T1000 (cell line): ENCODE measurements at regions not wholly inside any gene's neighbourhood (a gene's known extent, or its start where the extent isn't known, plus 50 kb on each side); places are given as distances from the start of the nearest gene placed in this dataset.

Source experiments
- DNase-seq: peaks from one replicate; lab custom pipeline; 2025; ENCODE audit warnings: mixed read lengths; lab: John Stamatoyannopoulos, UW

GRCh38 chr12:13503094-13503835, 306.7 kb downstream of the EMP1 start:
- DNase-seq: no peak

GRCh38 chr12:13499008-13499407, 302.5 kb downstream of the EMP1 start:
- no peak for DNase-seq

GRCh38 chr12:13496111-13496510, 299.6 kb downstream of the EMP1 start:
- DNase-seq: no peak

GRCh38 chr12:13489246-13489645, 292.7 kb downstream of the EMP1 start:
- no peak for DNase-seq

GRCh38 chr12:13487326-13487725, 290.8 kb downstream of the EMP1 start:
- no peak for DNase-seq

- DNase-seq: no peak
These were observed 290.3 kb downstream of the EMP1 start for GRCh38 chr12:13486794-13487193.

GRCh38 chr12:13478650-13479181, 282.2 kb downstream of the EMP1 start:
- DNase-seq: no peak

GRCh38 chr12:13474381-13474780, 277.9 kb downstream of the EMP1 start:
- no peak for DNase-seq

GRCh38 chr12:13472690-13473089, 276.2 kb downstream of the EMP1 start:
- no peak for DNase-seq

- no peak for DNase-seq
These were observed 274.9 kb downstream of the EMP1 start for GRCh38 chr12:13471471-13471870.

GRCh38 chr12:13465635-13466034, 269.1 kb downstream of the EMP1 start:
- no peak for DNase-seq

- DNase-seq: no peak
These were observed 266.7 kb downstream of the EMP1 start for GRCh38 chr12:13463189-13463588.

- no peak for DNase-seq
These were observed 265.9 kb downstream of the EMP1 start for GRCh38 chr12:13462450-13462849.

GRCh38 chr12:13455778-13456144, 259.2 kb downstream of the EMP1 start:
- DNase-seq: no peak

- no peak for DNase-seq
These were observed 258.7 kb downstream of the EMP1 start for GRCh38 chr12:13454991-13455777.

- no peak for DNase-seq
These were observed 256.5 kb downstream of the EMP1 start for GRCh38 chr12:13452955-13453570.

- no peak for DNase-seq
These were observed 255.2 kb downstream of the EMP1 start for GRCh38 chr12:13451776-13452175.

GRCh38 chr12:13450231-13451080, 253.9 kb downstream of the EMP1 start:
- no peak for DNase-seq

GRCh38 chr12:13444076-13444475, 247.6 kb downstream of the EMP1 start:
- DNase-seq: no peak

GRCh38 chr12:13443498-13443897, 247.0 kb downstream of the EMP1 start:
- no peak for DNase-seq

GRCh38 chr12:13443028-13443427, 246.5 kb downstream of the EMP1 start:
- no peak for DNase-seq

- no peak for DNase-seq
These were observed 245.9 kb downstream of the EMP1 start for GRCh38 chr12:13442457-13442856.
